Suprapubic skin (tissue), 4 donors: ENCODE measurements at regions not wholly inside any gene's neighbourhood (a gene's known extent, or its start where the extent isn't known, plus 50 kb on each side); places are given as distances from the start of the nearest gene placed in this dataset.

Experiments used
- DNase-seq, 2 donors: peaks; one replicate each; pipeline ENCODE4 v3.0.0-alpha.2; 2019; ENCODE audit warnings: low spot score in 2 of 2
- H3K27ac ChIP-seq: fragments of 200-600 bp; sonication (generic); one replicate; pipeline ENCODE4 v1.5.1; 2019
- H3K27me3 ChIP-seq: fragments of 200-600 bp; sonication (generic); one replicate; pipeline ENCODE4 v1.5.1; 2019
- H3K36me3 ChIP-seq: fragments of 200-600 bp; sonication (generic); one replicate; pipeline ENCODE4 v1.5.1; 2019
- H3K4me1 ChIP-seq: fragments of 200-600 bp; sonication (generic); one replicate; pipeline ENCODE4 v1.5.1; 2019
- H3K4me3 ChIP-seq: fragments of 200-600 bp; sonication (generic); one replicate; pipeline ENCODE4 v1.5.1; 2019; ENCODE audit warnings: mild to moderate bottlenecking
- H3K9me3 ChIP-seq: fragments of 200-600 bp; sonication (generic); one replicate; pipeline ENCODE4 v1.5.1; 2019
- EP300 ChIP-seq: sonication (generic); formaldehyde crosslinking; IDR thresholded peaks from one replicate; pipeline ENCODE4 v1.6.1; 2017; ENCODE audit warnings: antibody characterized with exemption
- POLR2A ChIP-seq, 2 donors: fragments of 450-650 bp; IDR thresholded peaks; one replicate each; pipeline ENCODE4 v1.6.1; 2017; ENCODE audit warnings: antibody characterized with exemption in 2 of 2, mild to moderate bottlenecking in 2 of 2, moderate library complexity in 2 of 2
- POLR2AphosphoS5 ChIP-seq, 3 donors: sonication (generic); formaldehyde crosslinking; IDR thresholded peaks; one replicate each; pipeline ENCODE4 v1.6.1; 2017; ENCODE audit warnings: antibody characterized with exemption in 3 of 3
- WGBS: methylation state at CpG from one replicate; pipeline ENCODE4 v1.1.5; 2018; 5-methylcytosine and 5-hydroxymethylcytosine counted together
- TF ChIP-seq, protein P1 (sequence below), 2 donors: fragments of 200-600 bp in 1 of 2; fragments of 450-650 bp in 1 of 2; sonication (generic) in 1 of 2; IDR thresholded peaks; one replicate each; pipeline ENCODE4 v1.5.1; 2016 to 2019; ENCODE audit warnings: antibody characterized with exemption in 2 of 2, mild to moderate bottlenecking in 1 of 2, moderate library complexity in 1 of 2

DNA sequence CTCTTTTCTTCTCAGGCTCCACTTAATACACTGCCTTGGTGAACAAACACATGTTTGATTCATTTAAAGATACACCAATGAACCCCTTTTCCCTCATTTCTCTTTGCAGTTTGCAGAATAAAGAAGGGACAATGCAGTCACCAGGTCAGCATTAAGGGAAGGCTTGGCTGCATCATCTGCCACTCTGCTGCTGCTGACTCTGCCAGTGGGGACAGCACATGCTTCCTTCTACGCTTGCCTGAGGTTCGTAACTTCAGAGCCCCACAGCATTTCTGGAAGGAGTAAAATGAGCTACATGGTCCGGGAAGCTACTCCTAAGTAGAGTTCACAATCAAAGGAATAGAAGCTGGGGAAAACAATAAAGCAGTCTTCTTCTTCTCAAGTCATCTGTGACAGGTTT lies 178.9 kb upstream of the GATB start:
- TF ChIP-seq POLR2AphosphoS5 (IDR thresholded peaks at IDR 0.05) (no peak), POLR2A (IDR thresholded peaks at IDR 0.05) (no peak), EP300 (no peak)
- TF ChIP-seq, protein P1, sequence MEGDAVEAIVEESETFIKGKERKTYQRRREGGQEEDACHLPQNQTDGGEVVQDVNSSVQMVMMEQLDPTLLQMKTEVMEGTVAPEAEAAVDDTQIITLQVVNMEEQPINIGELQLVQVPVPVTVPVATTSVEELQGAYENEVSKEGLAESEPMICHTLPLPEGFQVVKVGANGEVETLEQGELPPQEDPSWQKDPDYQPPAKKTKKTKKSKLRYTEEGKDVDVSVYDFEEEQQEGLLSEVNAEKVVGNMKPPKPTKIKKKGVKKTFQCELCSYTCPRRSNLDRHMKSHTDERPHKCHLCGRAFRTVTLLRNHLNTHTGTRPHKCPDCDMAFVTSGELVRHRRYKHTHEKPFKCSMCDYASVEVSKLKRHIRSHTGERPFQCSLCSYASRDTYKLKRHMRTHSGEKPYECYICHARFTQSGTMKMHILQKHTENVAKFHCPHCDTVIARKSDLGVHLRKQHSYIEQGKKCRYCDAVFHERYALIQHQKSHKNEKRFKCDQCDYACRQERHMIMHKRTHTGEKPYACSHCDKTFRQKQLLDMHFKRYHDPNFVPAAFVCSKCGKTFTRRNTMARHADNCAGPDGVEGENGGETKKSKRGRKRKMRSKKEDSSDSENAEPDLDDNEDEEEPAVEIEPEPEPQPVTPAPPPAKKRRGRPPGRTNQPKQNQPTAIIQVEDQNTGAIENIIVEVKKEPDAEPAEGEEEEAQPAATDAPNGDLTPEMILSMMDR (IDR thresholded peaks at IDR 0.05), result no peak

DNA sequence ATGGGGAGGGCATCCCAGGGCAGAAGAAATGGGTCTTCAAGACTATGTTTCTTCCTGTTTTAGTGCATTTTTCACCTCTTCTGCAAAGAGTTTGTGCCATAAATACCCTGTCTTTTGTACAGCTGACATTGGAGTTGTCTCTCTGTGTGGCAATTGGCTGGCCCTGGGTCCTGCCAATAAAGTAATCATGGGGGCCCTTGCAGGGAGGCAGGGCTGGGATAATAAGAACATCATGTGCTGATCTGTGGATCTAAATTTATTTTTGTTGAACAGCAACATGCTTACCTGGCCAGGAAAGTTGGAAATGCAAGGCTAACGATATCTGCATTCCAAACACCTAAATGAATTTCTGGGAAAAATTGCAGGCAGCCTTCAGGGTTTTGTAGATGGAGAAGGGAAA lies 174.6 kb upstream of the GATB start:
- no peaks in the 10 kb centered on the region for H3K27me3 ChIP-seq
- H3K9me3 ChIP-seq, result no peaks in the 10 kb centered on the region
- WGBS, result 88% methylated on average over 1 of the region's 1 CpG
- H3K4me3 ChIP-seq, result no peak overlapping the region
- H3K36me3 ChIP-seq, result no peaks in the 10 kb centered on the region
- no peak overlapping the region for H3K27ac ChIP-seq
- no peaks in the 10 kb centered on the region for H3K4me1 ChIP-seq
- TF ChIP-seq POLR2A (IDR thresholded peaks at IDR 0.05), result no peak
- DNase-seq, result no peak

More for the DNA sequence above, 178.9 kb upstream of the GATB start:
- no peaks in the 10 kb centered on the region for H3K9me3 ChIP-seq
- no peaks in the 10 kb centered on the region for H3K27me3 ChIP-seq
- DNase-seq, result no peak
- H3K4me1 ChIP-seq, result no peaks in the 10 kb centered on the region
- H3K4me3 ChIP-seq, result no peak overlapping the region
- H3K27ac ChIP-seq, result no peak overlapping the region
- 85% methylated on average over 3 of the region's 3 CpGs for WGBS
- H3K36me3 ChIP-seq, result no peaks in the 10 kb centered on the region

- DNase-seq, result no peak
- no peaks in the 10 kb centered on the region for H3K4me1 ChIP-seq
- no peaks in the 10 kb centered on the region for H3K36me3 ChIP-seq
- H3K27ac ChIP-seq, result no peak overlapping the region
- no peak overlapping the region for H3K4me3 ChIP-seq
- TF ChIP-seq EP300 (no peak), POLR2A (IDR thresholded peaks at IDR 0.05) (no peak), POLR2AphosphoS5 (IDR thresholded peaks at IDR 0.05) (no peak)
- TF ChIP-seq, protein P1 (IDR thresholded peaks at IDR 0.05), result no peak
- no peaks in the 10 kb centered on the region for H3K27me3 ChIP-seq
- no peaks in the 10 kb centered on the region for H3K9me3 ChIP-seq
- 86% methylated on average over 5 of the region's 5 CpGs for WGBS
These were observed 174.0 kb upstream of the GATB start for GRCh38 chr4:151934766-151935165.

GRCh38 chr4:151933122-151933827 lies 172.5 kb upstream of the GATB start:
- Histone ChIP-seq H3K36me3 (no peaks in the 10 kb centered on the region), H3K9me3 (no peaks in the 10 kb centered on the region), H3K4me3 (no peak overlapping the region), H3K27me3 (no peaks in the 10 kb centered on the region), H3K27ac (no peak overlapping the region), H3K4me1 (no peaks in the 10 kb centered on the region)
- 95% methylated on average over 13 of the region's 13 CpGs for WGBS
- TF ChIP-seq, protein P1 (IDR thresholded peaks at IDR 0.05), result no peak
- TF ChIP-seq POLR2A (IDR thresholded peaks at IDR 0.05) (no peak), EP300 (no peak), POLR2AphosphoS5 (IDR thresholded peaks at IDR 0.05) (no peak)
- no peak for DNase-seq

DNA sequence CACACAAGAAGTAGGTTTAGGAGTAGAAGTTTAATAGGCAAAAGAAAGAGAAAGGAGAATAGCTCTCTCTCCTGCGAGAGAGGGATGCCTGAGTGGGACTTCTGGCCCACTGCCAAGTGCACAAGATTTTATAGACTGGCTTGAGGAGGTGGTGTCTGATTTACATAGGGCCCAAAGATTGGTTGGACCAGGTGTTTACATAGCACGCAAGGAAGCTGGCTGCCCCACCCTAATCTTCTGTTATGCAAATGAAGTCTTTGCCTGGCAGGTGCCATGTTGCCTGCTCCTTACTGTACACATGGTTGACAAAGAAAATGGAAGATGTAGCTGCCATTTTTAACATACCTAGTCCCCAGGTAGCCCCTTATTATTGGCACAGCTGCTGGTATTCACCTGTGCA lies 170.8 kb upstream of the GATB start:
- Histone ChIP-seq H3K4me1 (no peaks in the 10 kb centered on the region), H3K36me3 (no peaks in the 10 kb centered on the region), H3K4me3 (no peak overlapping the region), H3K27me3 (no peaks in the 10 kb centered on the region), H3K27ac (no peak overlapping the region), H3K9me3 (no peaks in the 10 kb centered on the region)
- WGBS, result 48% methylated on average over 2 of the region's 2 CpGs
- no peak for DNase-seq
- TF ChIP-seq EP300 (no peak), POLR2AphosphoS5 (IDR thresholded peaks at IDR 0.05) (no peak)
- TF ChIP-seq, protein P1 (IDR thresholded peaks at IDR 0.05), result no peak

DNA sequence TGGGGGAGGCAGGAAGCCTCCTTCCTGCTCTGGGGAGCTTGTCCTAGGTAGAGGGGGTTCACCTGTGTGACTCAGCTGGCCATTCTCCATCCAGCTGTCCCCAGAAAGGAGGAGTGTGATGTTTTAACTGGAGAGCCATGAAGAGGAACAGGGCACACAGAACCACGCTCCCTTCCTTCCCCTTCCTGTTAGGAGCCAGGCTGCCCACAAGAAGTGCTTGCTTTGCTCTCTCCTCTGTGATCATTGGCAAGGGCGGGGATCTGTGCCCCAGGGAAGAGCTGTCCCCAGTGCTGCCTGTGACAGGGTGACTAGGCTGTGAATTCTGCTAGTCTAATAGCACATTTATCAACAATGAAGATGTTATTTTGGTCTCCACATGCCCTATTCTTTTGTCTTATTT lies 169.6 kb upstream of the GATB start:
- Histone ChIP-seq H3K27ac (no peak overlapping the region), H3K4me3 (no peak overlapping the region), H3K9me3 (no peaks in the 10 kb centered on the region), H3K27me3 (no peaks in the 10 kb centered on the region), H3K4me1 (no peaks in the 10 kb centered on the region), H3K36me3 (no peaks in the 10 kb centered on the region)
- no peak for DNase-seq
- no peak for TF ChIP-seq POLR2A (IDR thresholded peaks at IDR 0.05)
- no peak for TF ChIP-seq POLR2AphosphoS5 (IDR thresholded peaks at IDR 0.05)
- TF ChIP-seq EP300, result no peak
- TF ChIP-seq, protein P1 (IDR thresholded peaks at IDR 0.05), result no peak
- WGBS, result 53% methylated on average over 2 of the region's 2 CpGs
